Smooth muscle cell of the brain vasculature (primary cell): ENCODE measurements at regions not wholly inside any gene's neighbourhood (a gene's known extent, or its start where the extent isn't known, plus 50 kb on each side); places are given as distances from the start of the nearest gene placed in this dataset.

Experiments used
- DNase-seq: peaks from one replicate; pipeline ENCODE4 v3.0.0-alpha.2; 2012; ENCODE audit warnings: low read depth, low spot score

- no peak for DNase-seq
Measured at GRCh38 chr20:39643292-39643691, 681.1 kb downstream of the DHX35 start.

- DNase-seq, result no peak
Measured at GRCh38 chr20:39641423-39641822, 679.3 kb downstream of the DHX35 start.

GRCh38 chr20:39640147-39640546 is 678.0 kb downstream of the DHX35 start:
- no peak for DNase-seq

- DNase-seq, result no peak
Measured at GRCh38 chr20:39638731-39639130, 676.6 kb downstream of the DHX35 start.

GRCh38 chr20:39633689-39634088 is 671.5 kb downstream of the DHX35 start:
- DNase-seq, result no peak

- DNase-seq, result no peak
Measured at GRCh38 chr20:39632757-39633156, 670.6 kb downstream of the DHX35 start.

- DNase-seq, result no peak
Measured at GRCh38 chr20:39632176-39632575, 670.0 kb downstream of the DHX35 start.

GRCh38 chr20:39631557-39631956 is 669.4 kb downstream of the DHX35 start:
- DNase-seq, result no peak

- DNase-seq, result no peak
Measured at GRCh38 chr20:39630215-39630908, 668.2 kb downstream of the DHX35 start.

- no peak for DNase-seq
Measured at GRCh38 chr20:39627765-39628164, 665.6 kb downstream of the DHX35 start.

GRCh38 chr20:39624316-39624715 is 662.2 kb downstream of the DHX35 start:
- no peak for DNase-seq

- DNase-seq, result no peak
Measured at GRCh38 chr20:39623584-39624234, 661.6 kb downstream of the DHX35 start.

GRCh38 chr20:39619271-39619785 is 657.2 kb downstream of the DHX35 start:
- DNase-seq, result no peak

GRCh38 chr20:39611901-39612300 is 649.8 kb downstream of the DHX35 start:
- no peak for DNase-seq

GRCh38 chr20:39607141-39607540 is 645.0 kb downstream of the DHX35 start:
- DNase-seq, result peak; percentile 4

- no peak for DNase-seq
Measured at GRCh38 chr20:39605908-39606307, 643.8 kb downstream of the DHX35 start.

GRCh38 chr20:39605361-39605760 is 643.2 kb downstream of the DHX35 start:
- no peak for DNase-seq

GRCh38 chr20:39603219-39603618 is 641.1 kb downstream of the DHX35 start:
- no peak for DNase-seq

- DNase-seq, result no peak
Measured at GRCh38 chr20:39602649-39603048, 640.5 kb downstream of the DHX35 start.

- DNase-seq, result no peak
Measured at GRCh38 chr20:39600871-39601270, 638.7 kb downstream of the DHX35 start.

GRCh38 chr20:39600156-39600555 is 638.0 kb downstream of the DHX35 start:
- no peak for DNase-seq

GRCh38 chr20:39596554-39596953 is 634.4 kb downstream of the DHX35 start:
- DNase-seq, result no peak

- no peak for DNase-seq
Measured at GRCh38 chr20:39592371-39592770, 630.2 kb downstream of the DHX35 start.
